Duodenal mucosa (tissue), 2 donors: ENCODE measurements at regions not wholly inside any gene's neighbourhood (a gene's known extent, or its start where the extent isn't known, plus 50 kb on each side); places are given as distances from the start of the nearest gene placed in this dataset.
"Not testable (repeated sequence)": the region's sequence is repeated elsewhere in the genome, so short reads cannot be mapped to it uniquely, and the experiment has no call there.

Experiments used
- H3K27ac ChIP-seq: one replicate; pipeline ENCODE4 v1.7.0; 2013; ENCODE audit warnings: low read depth, low read length
- H3K27me3 ChIP-seq, 2 donors: one replicate each; pipeline ENCODE4 v1.7.0; 2013; ENCODE audit warnings: low read length in 2 of 2, control low read depth in 1 of 2; ENCODE audit not compliant: insufficient read depth in 2 of 2, control insufficient read depth in 1 of 2
- H3K36me3 ChIP-seq, 2 donors: one replicate each; pipeline ENCODE4 v1.7.0; 2013; ENCODE audit warnings: low read length in 2 of 2, control low read depth in 1 of 2; ENCODE audit not compliant: insufficient read depth in 2 of 2, control insufficient read depth in 1 of 2
- H3K4me1 ChIP-seq, 2 donors: one replicate each; pipeline ENCODE4 v1.7.0; 2013; ENCODE audit warnings: low read length in 2 of 2, control low read depth in 1 of 2; ENCODE audit not compliant: insufficient read depth in 2 of 2, control insufficient read depth in 1 of 2
- H3K4me3 ChIP-seq, 2 donors: one replicate each; pipeline ENCODE4 v1.7.0; 2013; ENCODE audit warnings: low read length in 2 of 2, low read depth in 1 of 2
- H3K9ac ChIP-seq, 2 donors: one replicate each; pipeline ENCODE4 v1.7.0; 2013; ENCODE audit warnings: low read length in 2 of 2, low read depth in 1 of 2
- H3K9me3 ChIP-seq, 2 donors: one replicate each; pipeline ENCODE4 v1.7.0; 2013; ENCODE audit warnings: low read length in 2 of 2, control low read depth in 1 of 2; ENCODE audit not compliant: control insufficient read depth in 1 of 2

DNA sequence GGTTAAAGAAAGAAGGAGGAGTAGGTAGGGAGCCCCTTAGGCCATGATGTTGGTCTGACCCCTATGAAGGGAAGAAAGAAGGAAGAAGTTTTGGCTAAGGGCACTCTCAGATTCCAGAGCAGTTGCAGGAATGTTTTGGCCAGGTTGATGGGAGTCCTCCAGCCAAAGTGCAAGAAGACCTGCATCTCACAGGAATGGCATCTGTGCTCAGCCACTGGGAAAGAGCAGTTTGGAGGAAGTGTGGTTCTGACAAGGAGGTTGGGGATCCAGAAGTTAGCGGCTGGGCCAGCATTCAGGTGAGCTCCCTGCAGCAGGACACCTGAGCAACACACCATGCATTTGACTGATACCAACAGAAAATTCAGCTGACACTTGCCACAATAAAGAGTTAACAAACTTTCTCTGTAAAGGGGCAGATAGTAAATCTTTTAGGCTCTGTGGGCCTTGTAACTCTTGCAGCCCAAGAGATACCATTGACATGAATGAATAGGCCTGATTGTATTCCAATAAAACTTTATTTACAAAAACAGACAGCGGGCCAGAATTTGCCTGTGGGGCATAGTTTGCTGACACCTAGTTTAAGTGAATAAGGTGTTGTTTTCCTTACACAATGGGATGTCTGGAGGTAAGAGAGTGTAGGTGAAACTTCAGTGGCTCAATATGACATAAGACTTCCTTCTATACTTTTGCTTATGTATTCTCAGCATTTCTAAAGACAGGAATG lies 71.0 kb downstream of the EDN1 start:
- H3K27me3 ChIP-seq, result no peaks in the 10 kb centered on the region
- peaks cover 17 to 21% of the 10 kb centered on the region in 2 donors for H3K4me1 ChIP-seq
- no peaks in the 10 kb centered on the region for H3K9me3 ChIP-seq
- no peak overlapping the region for H3K27ac ChIP-seq
- no peak overlapping the region for H3K4me3 ChIP-seq
- no peaks in the 10 kb centered on the region for H3K36me3 ChIP-seq
- no peak overlapping the region for H3K9ac ChIP-seq

DNA sequence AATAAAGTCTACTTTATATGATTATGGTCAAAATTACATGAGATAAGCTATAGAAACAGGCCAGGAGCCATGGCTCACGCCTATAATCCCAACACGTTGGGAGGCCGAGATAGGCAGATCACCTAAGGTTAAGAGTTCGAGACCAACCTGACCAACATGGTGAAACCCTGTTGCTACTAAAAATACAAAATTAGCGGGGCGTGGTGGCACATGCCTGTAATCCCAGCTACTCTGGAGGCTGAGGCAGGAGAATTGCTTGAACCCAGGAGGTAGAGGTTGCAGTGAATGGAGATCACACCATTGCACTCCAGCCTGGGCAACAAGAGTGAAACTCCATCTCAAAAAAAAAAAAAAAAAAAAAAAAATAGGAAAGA lies 73.1 kb downstream of the EDN1 start:
- not testable (repeated sequence) for H3K4me3 ChIP-seq, H3K27ac ChIP-seq, H3K9me3 ChIP-seq, H3K27me3 ChIP-seq, H3K36me3 ChIP-seq, H3K9ac ChIP-seq
- peaks cover 23 to 33% of the 10 kb centered on the region in 2 donors for H3K4me1 ChIP-seq

DNA sequence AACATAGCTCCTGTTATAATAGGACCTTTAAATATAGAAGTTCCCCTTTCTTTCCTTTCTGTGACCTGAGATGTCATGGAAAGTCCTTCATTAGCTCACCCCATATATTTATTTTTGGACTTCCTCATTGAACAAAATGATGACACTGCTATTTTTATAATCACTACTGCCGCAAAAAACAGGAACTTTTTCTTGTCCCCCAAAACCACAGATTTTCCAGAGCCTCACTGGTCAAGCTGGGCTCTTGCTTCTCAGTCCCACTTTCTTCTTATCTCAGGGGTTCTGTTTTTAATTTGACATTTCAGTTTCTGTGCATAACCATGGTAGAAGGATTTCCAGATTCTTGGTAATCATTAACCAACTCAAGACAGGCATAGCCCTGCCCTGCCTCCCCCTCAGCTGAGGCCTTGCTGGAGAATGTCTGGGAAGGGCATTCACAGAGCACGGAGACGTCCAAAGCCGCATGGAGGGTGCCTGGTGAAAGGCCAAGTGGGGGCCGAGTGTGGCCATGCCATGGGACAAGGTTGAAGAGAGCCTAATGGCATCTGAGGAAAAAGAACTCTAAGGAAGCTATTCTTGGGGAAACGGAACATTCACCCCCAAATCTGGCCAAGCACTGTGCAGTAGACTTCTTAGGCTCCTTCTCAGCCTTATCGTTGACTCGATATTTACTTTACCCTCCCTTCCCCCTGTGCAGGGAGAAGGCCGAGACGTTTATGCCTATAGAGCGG lies 73.7 kb downstream of the EDN1 start:
- Histone ChIP-seq H3K4me1 (peaks cover 23 to 33% of the 10 kb centered on the region in 2 donors), H3K9ac (peak overlapping the region in 1 of 2 donors; percentile 15), H3K36me3 (no peaks in the 10 kb centered on the region), H3K9me3 (no peaks in the 10 kb centered on the region), H3K4me3 (no peak overlapping the region), H3K27ac (peak overlapping the region; percentile 71), H3K27me3 (no peaks in the 10 kb centered on the region)

DNA sequence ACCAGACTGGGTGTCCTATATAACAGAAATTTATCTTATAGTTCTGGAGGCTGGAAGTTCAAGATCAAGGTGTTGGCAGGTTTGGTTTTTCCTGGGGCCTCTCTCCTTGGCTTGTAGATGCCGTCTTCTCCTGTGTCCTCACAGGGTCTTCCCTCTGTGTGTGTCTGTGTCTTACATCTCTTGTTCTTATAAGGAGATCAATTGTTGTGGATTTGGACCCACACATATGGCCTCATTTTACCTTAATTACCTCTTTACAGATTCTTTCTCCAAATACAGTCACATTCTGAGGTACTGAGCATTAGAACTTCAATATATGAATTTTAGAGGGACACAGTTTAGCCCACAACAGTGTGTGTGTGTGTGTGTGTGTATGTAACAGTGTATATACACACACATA lies 74.5 kb downstream of the EDN1 start:
- peak overlapping the region; percentile 64 for H3K27ac ChIP-seq
- H3K9ac ChIP-seq, result no peak overlapping the region
- no peaks in the 10 kb centered on the region for H3K9me3 ChIP-seq
- no peaks in the 10 kb centered on the region for H3K27me3 ChIP-seq
- H3K4me1 ChIP-seq, result peaks cover 23 to 33% of the 10 kb centered on the region in 2 donors
- no peaks in the 10 kb centered on the region for H3K36me3 ChIP-seq
- H3K4me3 ChIP-seq, result no peak overlapping the region

GRCh38 chr6:12366731-12367130 lies 76.6 kb downstream of the EDN1 start:
- no peak overlapping the region for H3K9ac ChIP-seq
- no peaks in the 10 kb centered on the region for H3K36me3 ChIP-seq
- H3K9me3 ChIP-seq, result no peaks in the 10 kb centered on the region
- H3K4me3 ChIP-seq, result no peak overlapping the region
- H3K27me3 ChIP-seq, result no peaks in the 10 kb centered on the region
- peaks cover 30 to 41% of the 10 kb centered on the region in 2 donors for H3K4me1 ChIP-seq
- no peak overlapping the region for H3K27ac ChIP-seq

DNA sequence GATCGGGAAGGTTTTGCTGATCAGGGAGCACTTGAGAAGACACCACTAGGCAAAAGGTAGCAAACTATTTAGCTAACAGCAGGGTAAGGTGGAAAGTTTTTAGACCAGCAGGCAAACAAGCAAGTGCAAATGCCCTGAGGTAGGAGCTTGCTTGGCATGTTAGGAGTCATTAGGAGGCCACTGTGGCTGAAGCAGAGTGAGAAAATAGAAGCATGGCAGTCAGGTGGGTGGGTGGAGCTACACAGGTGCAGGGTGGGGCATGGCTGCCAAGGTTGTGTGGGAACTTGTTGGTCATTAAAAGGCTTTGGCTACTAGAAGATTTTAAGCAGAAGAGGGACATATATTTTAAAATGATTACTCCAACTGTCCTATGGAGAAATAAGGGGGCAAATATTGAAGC lies 77.3 kb downstream of the EDN1 start:
- H3K4me1 ChIP-seq, result peaks cover 36 to 48% of the 10 kb centered on the region in 2 donors
- no peak overlapping the region for H3K9ac ChIP-seq
- no peaks in the 10 kb centered on the region for H3K9me3 ChIP-seq
- no peaks in the 10 kb centered on the region for H3K36me3 ChIP-seq
- no peak overlapping the region for H3K27ac ChIP-seq
- H3K27me3 ChIP-seq, result no peaks in the 10 kb centered on the region
- H3K4me3 ChIP-seq, result no peak overlapping the region

DNA sequence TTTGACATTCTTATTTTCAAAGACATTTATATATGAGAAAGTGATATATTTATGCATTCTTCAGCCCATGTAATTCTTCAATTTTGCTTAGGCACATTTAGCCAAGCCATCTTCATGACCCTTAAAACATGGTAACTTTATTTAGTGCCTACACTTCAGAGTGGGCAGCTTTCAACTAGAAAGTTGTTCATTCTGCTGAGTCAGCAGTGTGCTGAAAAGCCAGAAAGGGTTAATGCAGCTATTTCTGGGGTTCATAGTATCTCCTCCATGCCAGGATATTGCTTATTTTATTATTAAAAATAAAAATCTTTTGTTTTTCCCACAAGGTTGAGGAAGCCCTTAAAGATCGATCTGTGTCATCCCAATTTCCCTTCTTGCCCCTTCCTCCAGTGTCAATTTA lies 79.2 kb downstream of the EDN1 start:
- Histone ChIP-seq H3K9me3 (no peaks in the 10 kb centered on the region), H3K27ac (no peak overlapping the region), H3K27me3 (no peaks in the 10 kb centered on the region), H3K4me1 (peaks cover 34% of the 10 kb centered on the region in 2 donors), H3K9ac (no peak overlapping the region), H3K36me3 (no peaks in the 10 kb centered on the region), H3K4me3 (no peak overlapping the region)

DNA sequence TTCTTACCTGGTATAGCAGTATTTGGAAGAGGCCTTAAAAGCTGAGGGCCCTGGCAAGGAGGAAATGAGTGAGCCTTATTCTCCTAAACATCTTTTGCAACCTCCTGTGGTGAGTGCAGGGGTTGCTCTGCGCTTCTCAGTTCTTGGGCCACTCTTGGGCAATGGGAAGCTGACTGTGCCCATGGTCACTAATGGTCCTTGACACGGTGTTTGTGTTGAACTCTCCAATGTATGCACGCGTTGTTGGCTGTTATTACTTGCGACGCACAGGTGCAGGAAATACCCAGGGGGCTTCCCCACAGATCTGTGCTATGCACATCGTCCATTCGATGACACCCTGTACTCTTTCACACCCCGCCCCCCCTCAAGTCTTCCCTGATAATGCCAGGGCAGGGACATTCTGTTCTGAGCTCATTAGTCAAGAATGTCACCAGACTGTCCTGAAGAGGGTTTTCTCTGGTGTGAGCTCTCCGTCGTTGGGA lies 79.7 kb downstream of the EDN1 start:
- Histone ChIP-seq H3K9ac (no peak overlapping the region), H3K36me3 (no peaks in the 10 kb centered on the region), H3K4me3 (no peak overlapping the region), H3K9me3 (no peaks in the 10 kb centered on the region), H3K27ac (no peak overlapping the region), H3K4me1 (peaks cover 29 to 34% of the 10 kb centered on the region in 2 donors), H3K27me3 (no peaks in the 10 kb centered on the region)

- Histone ChIP-seq H3K36me3 (no peaks in the 10 kb centered on the region), H3K27ac (no peak overlapping the region)
Observed at GRCh38 chr6:12371151-12371550, 81.0 kb downstream of the EDN1 start.

DNA sequence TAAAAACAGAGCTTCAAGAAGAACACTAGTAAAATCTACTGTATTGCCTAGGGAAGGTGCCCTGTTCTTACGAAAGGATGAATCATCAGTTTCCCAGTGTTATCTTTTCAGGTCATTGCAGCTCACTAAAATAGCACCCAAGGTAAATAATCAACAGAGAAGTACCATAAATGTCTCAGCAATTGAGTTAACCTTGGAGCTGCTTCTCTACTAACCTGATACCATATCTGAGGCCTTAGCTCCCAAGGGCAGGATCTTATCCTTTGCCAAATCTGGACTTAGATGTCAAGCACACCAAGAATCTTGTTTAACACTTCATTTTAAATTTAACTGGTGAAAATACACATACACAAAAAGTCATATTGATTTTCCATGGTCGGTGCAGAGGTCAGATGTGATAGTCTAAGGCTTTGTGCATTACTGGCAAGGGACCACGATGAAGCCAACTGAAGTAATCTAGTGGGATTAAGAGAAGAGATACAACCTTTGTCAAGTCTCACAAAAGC lies 81.5 kb downstream of the EDN1 start:
- H3K27me3 ChIP-seq, result no peaks in the 10 kb centered on the region
- H3K27ac ChIP-seq, result no peak overlapping the region
- peaks cover 18 to 23% of the 10 kb centered on the region in 2 donors for H3K4me1 ChIP-seq
- H3K9me3 ChIP-seq, result no peaks in the 10 kb centered on the region
- H3K4me3 ChIP-seq, result no peak overlapping the region
- no peak overlapping the region for H3K9ac ChIP-seq
- no peaks in the 10 kb centered on the region for H3K36me3 ChIP-seq

More at GRCh38 chr6:12371151-12371550, 81.0 kb downstream of the EDN1 start:
- Histone ChIP-seq H3K27me3 (no peaks in the 10 kb centered on the region), H3K9ac (no peak overlapping the region), H3K9me3 (no peaks in the 10 kb centered on the region), H3K4me3 (no peak overlapping the region), H3K4me1 (peaks cover 21 to 29% of the 10 kb centered on the region in 2 donors)
